Fibroblast of pulmonary artery (primary cell): ENCODE measurements at regions not wholly inside any gene's neighbourhood (a gene's known extent, or its start where the extent isn't known, plus 50 kb on each side); places are given as distances from the start of the nearest gene placed in this dataset.

ENCODE experiments used
- DNase-seq: peaks from one replicate; pipeline ENCODE4 v3.0.0-alpha.2; 2010; ENCODE audit warnings: low read depth
- H3K4me3 ChIP-seq: replicated peaks from 2 replicates; pipeline ENCODE4 v1.5.1; 2011; ENCODE audit warnings: low read depth, mild to moderate bottlenecking, control low read depth, low read length, moderate library complexity
- CTCF ChIP-seq: IDR thresholded peaks from 2 replicates; pipeline ENCODE4 v1.5.1; 2011; ENCODE audit warnings: mild to moderate bottlenecking, control low read depth, low read length, inconsistent platforms; ENCODE audit errors: missing control alignments

DNA sequence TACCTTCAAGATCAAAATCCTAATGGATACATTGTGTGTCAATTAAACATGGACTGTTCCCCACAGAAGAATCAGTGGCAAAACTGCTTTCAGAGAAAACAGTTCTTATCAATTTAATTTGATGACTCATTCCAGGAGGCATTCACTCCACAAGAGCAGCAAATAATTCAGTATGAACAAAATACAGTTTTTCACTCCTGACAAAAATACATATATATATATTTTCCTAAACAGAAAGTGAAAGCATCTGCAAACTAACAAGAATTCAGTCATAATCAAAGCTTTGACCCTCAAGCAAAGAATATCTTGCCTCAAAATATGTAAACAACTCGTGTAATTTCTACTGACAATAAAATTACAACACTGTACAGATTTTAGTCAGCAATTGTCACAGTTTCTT is 685.1 kb upstream of the SLC8A1 start:
- TF ChIP-seq CTCF, result no peak
- H3K4me3 ChIP-seq, result no peak overlapping the region
- DNase-seq, result peak; percentile 24

DNA sequence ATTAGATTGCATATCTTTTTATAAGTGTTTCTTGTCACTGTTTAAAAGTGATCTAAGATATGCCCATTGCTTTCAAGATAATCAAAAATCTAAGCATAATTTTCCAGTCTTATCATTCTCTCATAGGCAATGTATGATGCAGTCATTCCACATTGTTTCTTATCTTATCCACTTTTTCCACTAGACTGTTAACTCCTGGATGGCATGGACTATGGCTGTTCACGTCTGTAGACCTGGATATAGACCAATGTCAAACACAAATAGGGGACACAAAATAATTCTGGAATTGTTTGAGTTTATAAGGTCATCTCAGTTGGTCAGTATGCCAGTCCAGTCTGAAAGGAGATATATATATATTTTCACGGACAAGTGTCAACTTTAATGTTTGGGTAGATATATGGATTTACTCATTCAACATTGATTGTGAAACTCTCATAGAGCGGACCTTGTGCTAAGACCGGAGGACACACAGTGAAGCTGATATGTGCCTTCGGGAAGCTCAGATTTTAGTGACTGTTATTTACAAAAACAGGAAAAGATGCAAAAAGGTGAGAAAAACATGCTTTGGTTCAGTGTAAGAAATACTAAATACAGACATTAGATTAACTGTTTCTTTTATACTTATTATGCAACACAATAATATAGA is 689.4 kb upstream of the SLC8A1 start:
- no peak for TF ChIP-seq CTCF
- DNase-seq, result no peak
- H3K4me3 ChIP-seq, result no peak overlapping the region

DNA sequence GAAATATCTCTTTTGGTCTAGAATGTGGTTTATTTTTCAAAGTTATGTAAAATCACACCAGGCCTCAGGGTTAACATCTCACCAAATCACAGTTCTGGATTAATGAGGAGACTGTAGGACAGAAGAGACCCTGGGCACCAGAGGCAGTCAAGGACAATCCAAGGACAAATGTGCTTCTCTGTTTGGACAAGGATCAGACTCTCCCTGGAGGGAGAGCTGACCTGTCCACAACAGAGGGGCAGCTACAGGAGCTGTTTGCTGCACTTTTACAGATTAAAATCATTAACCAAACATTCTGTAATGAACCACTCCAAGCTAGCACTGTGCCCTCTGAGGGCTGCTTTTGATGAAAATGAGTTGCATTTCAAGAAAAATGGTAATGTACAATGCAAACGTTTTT is 690.6 kb upstream of the SLC8A1 start:
- no peak for TF ChIP-seq CTCF
- DNase-seq, result no peak
- no peak overlapping the region for H3K4me3 ChIP-seq

GRCh38 chr2:41145066-41145465 is 693.2 kb upstream of the SLC8A1 start:
- DNase-seq, result no peak
- TF ChIP-seq CTCF, result no peak
- no peak overlapping the region for H3K4me3 ChIP-seq

GRCh38 chr2:41149054-41149453 is 697.2 kb upstream of the SLC8A1 start:
- no peak overlapping the region for H3K4me3 ChIP-seq
- DNase-seq, result no peak
- TF ChIP-seq CTCF, result no peak

DNA sequence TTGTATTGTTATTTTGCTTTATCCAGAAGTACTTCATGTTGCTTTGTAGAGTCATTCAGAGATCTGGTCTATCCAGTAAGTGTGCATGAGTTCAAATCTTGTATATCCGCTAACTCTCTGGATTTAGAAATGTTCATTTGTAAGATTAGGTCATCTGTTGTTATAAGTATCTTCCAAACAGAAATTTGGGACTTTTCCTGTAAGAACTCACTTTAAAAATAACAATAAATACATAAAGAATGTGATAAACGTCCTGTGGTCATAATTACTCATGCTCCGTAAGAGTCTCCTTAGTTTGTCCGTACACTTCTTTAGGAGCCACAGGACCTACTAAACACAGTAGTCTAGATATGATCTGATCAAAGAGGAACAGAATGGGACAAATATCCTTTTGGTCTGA is 699.9 kb upstream of the SLC8A1 start:
- no peak for TF ChIP-seq CTCF
- no peak for DNase-seq
- H3K4me3 ChIP-seq, result no peak overlapping the region

DNA sequence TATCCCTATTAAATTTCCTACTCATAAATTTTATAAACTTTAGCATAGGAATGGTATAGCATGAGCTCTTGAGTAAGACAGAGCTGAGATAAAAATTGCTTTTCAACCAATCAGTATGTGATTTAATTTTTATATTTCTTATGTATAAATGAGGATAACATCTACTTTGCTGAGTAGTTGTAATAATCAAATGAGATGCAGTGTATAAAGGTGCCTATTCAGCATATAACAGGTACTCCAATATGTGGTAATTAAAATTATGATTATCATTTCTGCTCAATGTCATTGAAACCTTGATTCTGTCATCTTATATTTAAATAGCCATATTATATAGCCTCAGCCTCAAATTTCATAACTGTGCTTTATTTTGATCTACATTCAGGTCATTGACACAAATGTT is 700.4 kb upstream of the SLC8A1 start:
- no peak overlapping the region for H3K4me3 ChIP-seq
- DNase-seq, result no peak
- no peak for TF ChIP-seq CTCF
